Ishikawa (cell line): ENCODE measurements at regions not wholly inside any gene's neighbourhood (a gene's known extent, or its start where the extent isn't known, plus 50 kb on each side); places are given as distances from the start of the nearest gene placed in this dataset.

ENCODE experiments used
- CEBPB ChIP-seq: IDR thresholded peaks from 2 replicates; pipeline ENCODE4 v1.6.1; 2012
- EGR1 ChIP-seq: IDR thresholded peaks from 2 replicates; pipeline ENCODE4 v1.6.1; 2012
- EP300 ChIP-seq: IDR thresholded peaks from 2 replicates; pipeline ENCODE4 v1.6.1; 2012; ENCODE audit warnings: borderline replicate concordance
- FOXM1 ChIP-seq: IDR thresholded peaks from 2 replicates; pipeline ENCODE4 v1.6.1; 2012; ENCODE audit warnings: low read depth, borderline replicate concordance
- NFIC ChIP-seq: IDR thresholded peaks from 2 replicates; pipeline ENCODE4 v1.6.1; 2012
- RAD21 ChIP-seq: IDR thresholded peaks from 2 replicates; pipeline ENCODE4 v1.6.1; 2012; ENCODE audit warnings: low read depth
- TAF1 ChIP-seq: IDR thresholded peaks from 2 replicates; pipeline ENCODE4 v1.6.1; 2012; ENCODE audit warnings: low read depth, mild to moderate bottlenecking
- TCF12 ChIP-seq: IDR thresholded peaks from 2 replicates; pipeline ENCODE4 v1.6.1; 2012; ENCODE audit warnings: low read depth
- YY1 ChIP-seq: IDR thresholded peaks from 2 replicates; pipeline ENCODE4 v1.6.1; 2012; ENCODE audit warnings: low read depth
- TF ChIP-seq, protein P1 (sequence below): IDR thresholded peaks from 2 replicates; pipeline ENCODE4 v1.6.1; 2012

DNA sequence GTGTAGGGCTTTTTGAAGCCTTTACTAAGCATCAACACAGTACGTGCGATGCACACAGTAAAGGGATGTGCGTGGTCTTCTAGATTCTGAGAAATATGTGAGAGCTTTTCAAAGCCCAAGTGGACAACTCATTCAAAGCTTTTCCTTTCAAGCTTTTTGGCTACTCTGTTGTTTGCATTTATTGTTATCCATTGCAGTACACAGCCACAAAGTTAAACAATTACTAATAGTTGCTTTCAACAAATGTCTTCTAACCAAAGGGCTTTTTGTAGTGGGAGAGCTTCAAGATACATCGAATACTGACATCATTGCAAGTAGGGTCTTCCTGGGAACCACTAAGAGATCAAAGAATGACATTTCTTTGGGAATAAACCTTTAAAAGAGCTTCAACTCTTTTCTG, 97.9 kb upstream of the ETV3 start:
- TF ChIP-seq NFIC (no peak), RAD21 (no peak), EGR1 (no peak), EP300 (no peak), TAF1 (no peak), TCF12 (no peak), YY1 (no peak), FOXM1 (no peak), CEBPB (no peak)
- TF ChIP-seq, protein P1, sequence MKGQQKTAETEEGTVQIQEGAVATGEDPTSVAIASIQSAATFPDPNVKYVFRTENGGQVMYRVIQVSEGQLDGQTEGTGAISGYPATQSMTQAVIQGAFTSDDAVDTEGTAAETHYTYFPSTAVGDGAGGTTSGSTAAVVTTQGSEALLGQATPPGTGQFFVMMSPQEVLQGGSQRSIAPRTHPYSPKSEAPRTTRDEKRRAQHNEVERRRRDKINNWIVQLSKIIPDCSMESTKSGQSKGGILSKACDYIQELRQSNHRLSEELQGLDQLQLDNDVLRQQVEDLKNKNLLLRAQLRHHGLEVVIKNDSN: no peak
